GM23338 (cell line): ENCODE measurements at regions not wholly inside any gene's neighbourhood (a gene's known extent, or its start where the extent isn't known, plus 50 kb on each side); places are given as distances from the start of the nearest gene placed in this dataset.

Source experiments
- ATAC-seq: fragments of 200-7000 bp; cut with Tn5 transposase; 3 replicates; pipeline ENCODE4 v1.9.1; 2020
- DNase-seq: peaks from one replicate; pipeline ENCODE4 v3.0.0-alpha.2; 2015; ENCODE audit warnings: low spot score
- H2AFZ ChIP-seq: fragments of 200-600 bp; sonication (generic); 2 replicates; pipeline ENCODE4 v1.8.0; 2016; ENCODE audit warnings: antibody characterized with exemption, mild to moderate bottlenecking, moderate library complexity
- H3F3A ChIP-seq: fragments of 200-600 bp; sonication (generic); replicated peaks from 2 replicates; pipeline ENCODE4 v1.8.0; 2017; ENCODE audit warnings: antibody characterized with exemption, mixed run types, low read depth
- H3K27ac ChIP-seq: fragments of 200-600 bp; sonication (generic); 2 replicates; pipeline ENCODE4 v1.6.1; 2016; ENCODE audit warnings: low read depth
- H3K27me3 ChIP-seq: fragments of 200-600 bp; sonication (generic); 2 replicates; pipeline ENCODE4 v1.8.0; 2016; ENCODE audit warnings: mild to moderate bottlenecking, mixed run types, moderate library complexity; ENCODE audit not compliant: insufficient read depth
- H3K36me3 ChIP-seq: fragments of 200-600 bp; sonication (generic); 2 replicates; pipeline ENCODE4 v1.8.0; 2016; ENCODE audit warnings: mild to moderate bottlenecking; ENCODE audit not compliant: insufficient read depth
- H3K4me1 ChIP-seq: fragments of 200-600 bp; sonication (generic); 2 replicates; pipeline ENCODE4 v1.8.0; 2016; ENCODE audit warnings: mild to moderate bottlenecking, moderate library complexity; ENCODE audit not compliant: insufficient read depth
- H3K4me2 ChIP-seq: fragments of 200-600 bp; sonication (generic); 2 replicates; pipeline ENCODE4 v1.7.1; 2017; ENCODE audit warnings: mixed run types
- H3K4me3 ChIP-seq: fragments of 200-600 bp; sonication (generic); 2 replicates; pipeline ENCODE4 v1.6.1; 2016; ENCODE audit warnings: mixed run types
- H3K79me2 ChIP-seq: fragments of 200-600 bp; sonication (generic); replicated peaks from 2 replicates; pipeline ENCODE4 v1.8.0; 2017; ENCODE audit warnings: mild to moderate bottlenecking; ENCODE audit not compliant: insufficient read depth
- H3K9me2 ChIP-seq: fragments of 200-600 bp; sonication (generic); 2 replicates; pipeline ENCODE4 v1.8.0; 2017; ENCODE audit not compliant: insufficient read depth
- H4K20me1 ChIP-seq: fragments of 200-600 bp; sonication (generic); replicated peaks from 2 replicates; pipeline ENCODE4 v1.8.0; 2017; ENCODE audit warnings: mild to moderate bottlenecking; ENCODE audit not compliant: insufficient read depth
- H3K27ac Mint-ChIP-seq: 2 replicates; pipeline ENCODE4 v1.8.0; 2020; ENCODE audit warnings: inconsistent platforms, mild to moderate bottlenecking, moderate library complexity, mixed read lengths
- H3K27me3 Mint-ChIP-seq: 3 replicates; pipeline ENCODE4 v1.8.0; 2022; ENCODE audit warnings: low read depth, mild to moderate bottlenecking, moderate library complexity, mixed read lengths, inconsistent platforms; ENCODE audit not compliant: insufficient read depth, poor library complexity
- H3K36me3 Mint-ChIP-seq: 3 replicates; pipeline ENCODE4 v1.8.0; 2021; ENCODE audit warnings: low read depth, mild to moderate bottlenecking, inconsistent platforms, moderate library complexity, mixed read lengths
- H3K4me1 Mint-ChIP-seq: 3 replicates; pipeline ENCODE4 v1.8.0; 2020; ENCODE audit warnings: mild to moderate bottlenecking, inconsistent platforms, mixed read lengths
- H3K4me3 Mint-ChIP-seq: 3 replicates; pipeline ENCODE4 v1.8.0; 2021; ENCODE audit warnings: moderate library complexity, mild to moderate bottlenecking, inconsistent platforms, mixed read lengths
- H3K9me3 Mint-ChIP-seq: 3 replicates; pipeline ENCODE4 v1.8.0; 2020; ENCODE audit warnings: moderate library complexity, mild to moderate bottlenecking, inconsistent platforms, mixed read lengths
- CREB1 ChIP-seq: fragments of 250-450 bp; sonication (Bioruptor Pico); IDR thresholded peaks from 2 replicates; pipeline ENCODE4 v1.5.0; 2020; ENCODE audit warnings: low read depth, mild to moderate bottlenecking, moderate library complexity
- EZH2 ChIP-seq: fragments of 200-600 bp; sonication (generic); IDR thresholded peaks from one replicate; pipeline ENCODE4 v1.8.0; 2017; ENCODE audit warnings: antibody characterized with exemption, mild to moderate bottlenecking, low read depth; ENCODE audit not compliant: unreplicated experiment
- EZH2phosphoT487 ChIP-seq: fragments of 200-600 bp; sonication (generic); IDR thresholded peaks from one replicate; pipeline ENCODE4 v1.8.1; 2018; ENCODE audit warnings: antibody characterized with exemption; ENCODE audit not compliant: unreplicated experiment
- JUNB ChIP-seq: IDR thresholded peaks from one replicate; pipeline ENCODE4 v1.6.1; 2016; ENCODE audit warnings: antibody characterized with exemption; ENCODE audit not compliant: unreplicated experiment
- NANOG ChIP-seq: IDR thresholded peaks from 2 replicates; pipeline ENCODE4 v1.6.1; 2016; ENCODE audit warnings: antibody characterized with exemption, borderline replicate concordance
- POLR2AphosphoS5 ChIP-seq: IDR thresholded peaks from 2 replicates; pipeline ENCODE4 v1.6.1; 2016; ENCODE audit warnings: antibody characterized with exemption, low read depth
- STAT1 ChIP-seq: IDR thresholded peaks from one replicate; pipeline ENCODE4 v1.6.1; 2016; ENCODE audit warnings: antibody characterized with exemption; ENCODE audit not compliant: unreplicated experiment
- ZNF114 ChIP-seq: fragments of 250-450 bp; sonication (Bioruptor Pico); IDR thresholded peaks from 2 replicates; pipeline ENCODE4 v1.5.0; 2020; ENCODE audit warnings: mild to moderate bottlenecking, moderate library complexity
- ZNF331 ChIP-seq: fragments of 250-450 bp; sonication (Bioruptor Pico); IDR thresholded peaks from 2 replicates; pipeline ENCODE4 v1.5.0; 2020; ENCODE audit warnings: low read depth, mild to moderate bottlenecking, moderate library complexity
- TF ChIP-seq, protein P1 (sequence below): fragments of 250-450 bp; sonication (Bioruptor Pico); IDR thresholded peaks from 2 replicates; pipeline ENCODE4 v1.5.0; 2020; ENCODE audit warnings: mild to moderate bottlenecking, moderate library complexity
- TF ChIP-seq, protein P2 (sequence below): IDR thresholded peaks from 2 replicates; pipeline ENCODE4 v1.6.1; 2016; ENCODE audit warnings: antibody characterized with exemption
- TF ChIP-seq, protein P3 (sequence below): IDR thresholded peaks from one replicate; pipeline ENCODE4 v1.6.1; 2018; ENCODE audit warnings: antibody characterized with exemption; ENCODE audit not compliant: unreplicated experiment
- TF ChIP-seq, protein P4 (sequence below), 2 experiments: fragments of 200-600 bp in 1 of 2; sonication (generic) in 1 of 2; conservative IDR thresholded peaks; 2 replicates each; pipeline versions ENCODE4 v1.5.1 to v1.6.1; 2016 to 2017; ENCODE audit warnings: antibody characterized with exemption in 2 of 2, low read depth in 2 of 2, mild to moderate bottlenecking in 2 of 2, moderate library complexity in 1 of 2

GRCh38 chr12:116478243-116478773, 80.9 kb upstream of the MAP1LC3B2 start:
- Mint-ChIP-seq H3K27ac (no peak overlapping the region), H3K4me3 (no peak overlapping the region), H3K9me3 (peaks cover 35% of the 10 kb centered on the region), H3K36me3 (peaks cover 13% of the 10 kb centered on the region), H3K27me3 (peaks cover 6% of the 10 kb centered on the region), H3K4me1 (peaks cover 2% of the 10 kb centered on the region; the same call in 1 of the 3 replicates)
- no peak overlapping the region for H3K4me2 ChIP-seq
- no peak for ATAC-seq
- no peaks in the 10 kb centered on the region for H4K20me1 ChIP-seq
- H3K4me3 ChIP-seq: no peak overlapping the region
- H3K4me1 ChIP-seq: no peaks in the 10 kb centered on the region
- 0 out of 2 replicates have a peak, but pooled peaks cover 3% of the 10 kb centered on the region for H3K9me2 ChIP-seq
- no peak for DNase-seq
- H3K36me3 ChIP-seq: no peaks in the 10 kb centered on the region; the same call in 1 of the 2 replicates
- no peaks in the 10 kb centered on the region for H3K27me3 ChIP-seq
- H3K79me2 ChIP-seq: no peaks in the 10 kb centered on the region
- H3K27ac ChIP-seq: no peak overlapping the region
- no peaks in the 10 kb centered on the region for H3F3A ChIP-seq
- H2AFZ ChIP-seq: no peak overlapping the region
- TF ChIP-seq CREB1 (CRISPR knock-in tag): no peak
- TF ChIP-seq, protein P1, sequence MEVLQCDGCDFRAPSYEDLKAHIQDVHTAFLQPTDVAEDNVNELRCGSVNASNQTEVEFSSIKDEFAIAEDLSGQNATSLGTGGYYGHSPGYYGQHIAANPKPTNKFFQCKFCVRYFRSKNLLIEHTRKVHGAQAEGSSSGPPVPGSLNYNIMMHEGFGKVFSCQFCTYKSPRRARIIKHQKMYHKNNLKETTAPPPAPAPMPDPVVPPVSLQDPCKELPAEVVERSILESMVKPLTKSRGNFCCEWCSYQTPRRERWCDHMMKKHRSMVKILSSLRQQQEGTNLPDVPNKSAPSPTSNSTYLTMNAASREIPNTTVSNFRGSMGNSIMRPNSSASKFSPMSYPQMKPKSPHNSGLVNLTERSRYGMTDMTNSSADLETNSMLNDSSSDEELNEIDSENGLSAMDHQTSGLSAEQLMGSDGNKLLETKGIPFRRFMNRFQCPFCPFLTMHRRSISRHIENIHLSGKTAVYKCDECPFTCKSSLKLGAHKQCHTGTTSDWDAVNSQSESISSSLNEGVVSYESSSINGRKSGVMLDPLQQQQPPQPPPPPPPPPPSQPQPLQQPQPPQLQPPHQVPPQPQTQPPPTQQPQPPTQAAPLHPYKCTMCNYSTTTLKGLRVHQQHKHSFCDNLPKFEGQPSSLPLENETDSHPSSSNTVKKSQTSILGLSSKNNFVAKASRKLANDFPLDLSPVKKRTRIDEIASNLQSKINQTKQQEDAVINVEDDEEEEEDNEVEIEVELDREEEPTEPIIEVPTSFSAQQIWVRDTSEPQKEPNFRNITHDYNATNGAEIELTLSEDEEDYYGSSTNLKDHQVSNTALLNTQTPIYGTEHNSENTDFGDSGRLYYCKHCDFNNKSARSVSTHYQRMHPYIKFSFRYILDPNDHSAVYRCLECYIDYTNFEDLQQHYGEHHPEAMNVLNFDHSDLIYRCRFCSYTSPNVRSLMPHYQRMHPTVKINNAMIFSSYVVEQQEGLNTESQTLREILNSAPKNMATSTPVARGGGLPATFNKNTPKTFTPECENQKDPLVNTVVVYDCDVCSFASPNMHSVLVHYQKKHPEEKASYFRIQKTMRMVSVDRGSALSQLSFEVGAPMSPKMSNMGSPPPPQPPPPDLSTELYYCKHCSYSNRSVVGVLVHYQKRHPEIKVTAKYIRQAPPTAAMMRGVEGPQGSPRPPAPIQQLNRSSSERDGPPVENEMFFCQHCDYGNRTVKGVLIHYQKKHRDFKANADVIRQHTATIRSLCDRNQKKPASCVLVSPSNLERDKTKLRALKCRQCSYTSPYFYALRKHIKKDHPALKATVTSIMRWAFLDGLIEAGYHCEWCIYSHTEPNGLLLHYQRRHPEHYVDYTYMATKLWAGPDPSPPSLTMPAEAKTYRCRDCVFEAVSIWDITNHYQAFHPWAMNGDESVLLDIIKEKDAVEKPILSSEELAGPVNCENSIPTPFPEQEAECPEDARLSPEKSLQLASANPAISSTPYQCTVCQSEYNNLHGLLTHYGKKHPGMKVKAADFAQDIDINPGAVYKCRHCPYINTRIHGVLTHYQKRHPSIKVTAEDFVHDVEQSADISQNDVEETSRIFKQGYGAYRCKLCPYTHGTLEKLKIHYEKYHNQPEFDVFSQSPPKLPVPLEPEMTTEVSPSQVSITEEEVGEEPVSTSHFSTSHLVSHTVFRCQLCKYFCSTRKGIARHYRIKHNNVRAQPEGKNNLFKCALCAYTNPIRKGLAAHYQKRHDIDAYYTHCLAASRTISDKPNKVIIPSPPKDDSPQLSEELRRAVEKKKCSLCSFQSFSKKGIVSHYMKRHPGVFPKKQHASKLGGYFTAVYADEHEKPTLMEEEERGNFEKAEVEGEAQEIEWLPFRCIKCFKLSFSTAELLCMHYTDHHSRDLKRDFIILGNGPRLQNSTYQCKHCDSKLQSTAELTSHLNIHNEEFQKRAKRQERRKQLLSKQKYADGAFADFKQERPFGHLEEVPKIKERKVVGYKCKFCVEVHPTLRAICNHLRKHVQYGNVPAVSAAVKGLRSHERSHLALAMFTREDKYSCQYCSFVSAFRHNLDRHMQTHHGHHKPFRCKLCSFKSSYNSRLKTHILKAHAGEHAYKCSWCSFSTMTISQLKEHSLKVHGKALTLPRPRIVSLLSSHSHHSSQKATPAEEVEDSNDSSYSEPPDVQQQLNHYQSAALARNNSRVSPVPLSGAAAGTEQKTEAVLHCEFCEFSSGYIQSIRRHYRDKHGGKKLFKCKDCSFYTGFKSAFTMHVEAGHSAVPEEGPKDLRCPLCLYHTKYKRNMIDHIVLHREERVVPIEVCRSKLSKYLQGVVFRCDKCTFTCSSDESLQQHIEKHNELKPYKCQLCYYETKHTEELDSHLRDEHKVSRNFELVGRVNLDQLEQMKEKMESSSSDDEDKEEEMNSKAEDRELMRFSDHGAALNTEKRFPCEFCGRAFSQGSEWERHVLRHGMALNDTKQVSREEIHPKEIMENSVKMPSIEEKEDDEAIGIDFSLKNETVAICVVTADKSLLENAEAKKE (CRISPR knock-in tag): no peak
- no peak for TF ChIP-seq EZH2
- TF ChIP-seq NANOG: no peak
- TF ChIP-seq, protein P2, sequence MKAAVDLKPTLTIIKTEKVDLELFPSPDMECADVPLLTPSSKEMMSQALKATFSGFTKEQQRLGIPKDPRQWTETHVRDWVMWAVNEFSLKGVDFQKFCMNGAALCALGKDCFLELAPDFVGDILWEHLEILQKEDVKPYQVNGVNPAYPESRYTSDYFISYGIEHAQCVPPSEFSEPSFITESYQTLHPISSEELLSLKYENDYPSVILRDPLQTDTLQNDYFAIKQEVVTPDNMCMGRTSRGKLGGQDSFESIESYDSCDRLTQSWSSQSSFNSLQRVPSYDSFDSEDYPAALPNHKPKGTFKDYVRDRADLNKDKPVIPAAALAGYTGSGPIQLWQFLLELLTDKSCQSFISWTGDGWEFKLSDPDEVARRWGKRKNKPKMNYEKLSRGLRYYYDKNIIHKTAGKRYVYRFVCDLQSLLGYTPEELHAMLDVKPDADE: no peak
- TF ChIP-seq EZH2phosphoT487: no peak
- TF ChIP-seq, protein P3, sequence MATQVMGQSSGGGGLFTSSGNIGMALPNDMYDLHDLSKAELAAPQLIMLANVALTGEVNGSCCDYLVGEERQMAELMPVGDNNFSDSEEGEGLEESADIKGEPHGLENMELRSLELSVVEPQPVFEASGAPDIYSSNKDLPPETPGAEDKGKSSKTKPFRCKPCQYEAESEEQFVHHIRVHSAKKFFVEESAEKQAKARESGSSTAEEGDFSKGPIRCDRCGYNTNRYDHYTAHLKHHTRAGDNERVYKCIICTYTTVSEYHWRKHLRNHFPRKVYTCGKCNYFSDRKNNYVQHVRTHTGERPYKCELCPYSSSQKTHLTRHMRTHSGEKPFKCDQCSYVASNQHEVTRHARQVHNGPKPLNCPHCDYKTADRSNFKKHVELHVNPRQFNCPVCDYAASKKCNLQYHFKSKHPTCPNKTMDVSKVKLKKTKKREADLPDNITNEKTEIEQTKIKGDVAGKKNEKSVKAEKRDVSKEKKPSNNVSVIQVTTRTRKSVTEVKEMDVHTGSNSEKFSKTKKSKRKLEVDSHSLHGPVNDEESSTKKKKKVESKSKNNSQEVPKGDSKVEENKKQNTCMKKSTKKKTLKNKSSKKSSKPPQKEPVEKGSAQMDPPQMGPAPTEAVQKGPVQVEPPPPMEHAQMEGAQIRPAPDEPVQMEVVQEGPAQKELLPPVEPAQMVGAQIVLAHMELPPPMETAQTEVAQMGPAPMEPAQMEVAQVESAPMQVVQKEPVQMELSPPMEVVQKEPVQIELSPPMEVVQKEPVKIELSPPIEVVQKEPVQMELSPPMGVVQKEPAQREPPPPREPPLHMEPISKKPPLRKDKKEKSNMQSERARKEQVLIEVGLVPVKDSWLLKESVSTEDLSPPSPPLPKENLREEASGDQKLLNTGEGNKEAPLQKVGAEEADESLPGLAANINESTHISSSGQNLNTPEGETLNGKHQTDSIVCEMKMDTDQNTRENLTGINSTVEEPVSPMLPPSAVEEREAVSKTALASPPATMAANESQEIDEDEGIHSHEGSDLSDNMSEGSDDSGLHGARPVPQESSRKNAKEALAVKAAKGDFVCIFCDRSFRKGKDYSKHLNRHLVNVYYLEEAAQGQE: no peak
- no peak for TF ChIP-seq STAT1
- no peak for TF ChIP-seq ZNF331 (CRISPR knock-in tag)
- TF ChIP-seq, protein P4, sequence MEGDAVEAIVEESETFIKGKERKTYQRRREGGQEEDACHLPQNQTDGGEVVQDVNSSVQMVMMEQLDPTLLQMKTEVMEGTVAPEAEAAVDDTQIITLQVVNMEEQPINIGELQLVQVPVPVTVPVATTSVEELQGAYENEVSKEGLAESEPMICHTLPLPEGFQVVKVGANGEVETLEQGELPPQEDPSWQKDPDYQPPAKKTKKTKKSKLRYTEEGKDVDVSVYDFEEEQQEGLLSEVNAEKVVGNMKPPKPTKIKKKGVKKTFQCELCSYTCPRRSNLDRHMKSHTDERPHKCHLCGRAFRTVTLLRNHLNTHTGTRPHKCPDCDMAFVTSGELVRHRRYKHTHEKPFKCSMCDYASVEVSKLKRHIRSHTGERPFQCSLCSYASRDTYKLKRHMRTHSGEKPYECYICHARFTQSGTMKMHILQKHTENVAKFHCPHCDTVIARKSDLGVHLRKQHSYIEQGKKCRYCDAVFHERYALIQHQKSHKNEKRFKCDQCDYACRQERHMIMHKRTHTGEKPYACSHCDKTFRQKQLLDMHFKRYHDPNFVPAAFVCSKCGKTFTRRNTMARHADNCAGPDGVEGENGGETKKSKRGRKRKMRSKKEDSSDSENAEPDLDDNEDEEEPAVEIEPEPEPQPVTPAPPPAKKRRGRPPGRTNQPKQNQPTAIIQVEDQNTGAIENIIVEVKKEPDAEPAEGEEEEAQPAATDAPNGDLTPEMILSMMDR (conservative IDR thresholded peaks at IDR 0.05; ENCODE audit: low read depth in 2 of 2): no peak
- no peak for TF ChIP-seq JUNB
- no peak for TF ChIP-seq ZNF114 (CRISPR knock-in tag)
- no peak for TF ChIP-seq POLR2AphosphoS5
